ENCODE measurements at regions not wholly inside any gene's neighbourhood (a gene's known extent, or its start where the extent isn't known, plus 50 kb on each side); places are given as distances from the start of the nearest gene placed in this dataset.

DNA sequence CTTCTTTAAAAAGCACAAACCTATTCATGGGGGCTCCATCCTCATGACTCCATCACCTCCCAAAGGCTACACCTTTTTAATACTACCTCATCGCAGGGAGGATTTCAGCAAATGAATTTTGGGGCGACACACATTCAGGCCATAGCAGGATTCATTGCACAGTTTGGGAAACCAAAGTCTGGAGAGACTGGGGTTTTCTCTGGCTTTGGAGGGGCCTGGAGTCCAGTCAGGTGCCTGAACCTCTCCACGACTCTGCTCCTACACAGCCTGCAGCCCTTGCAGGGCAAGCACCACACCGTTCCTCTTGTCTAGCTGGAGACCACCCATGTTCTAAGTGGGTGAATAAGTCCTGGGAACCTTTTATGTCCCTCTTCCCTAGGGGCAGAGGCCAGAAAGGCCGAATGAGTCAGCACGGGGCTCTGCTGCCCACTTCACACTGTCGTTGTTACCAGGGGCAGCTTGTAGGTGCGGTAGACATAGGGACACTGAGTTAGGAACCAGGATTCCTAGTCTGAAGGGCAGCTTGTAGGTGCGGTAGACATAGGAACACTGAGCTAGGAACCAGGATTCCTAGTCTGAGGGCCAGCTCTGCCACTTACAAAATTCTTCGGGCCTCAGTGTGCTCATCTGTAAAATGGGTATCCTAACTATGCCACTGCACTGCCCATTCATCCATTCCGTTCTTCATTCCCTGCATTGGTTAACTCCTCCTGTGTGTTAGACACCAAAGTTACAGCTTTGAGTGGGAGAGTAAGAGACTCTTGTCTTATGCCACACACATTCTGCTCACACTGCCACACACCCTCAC, 251.7 kb upstream of the B3GAT1 start:
- DNase-seq (ENCODE audit: low read depth), result no peak
- H3K4me3 ChIP-seq (ENCODE audit: low read depth, low read length), result no peak overlapping the region
- TF ChIP-seq POLR2A (IDR thresholded peaks at IDR 0.05; ENCODE audit: extremely low read depth, insufficient read length) (no peak), MYC (IDR thresholded peaks at IDR 0.05; ENCODE audit: low read depth, low read length) (no peak)
- TF ChIP-seq, protein P1, sequence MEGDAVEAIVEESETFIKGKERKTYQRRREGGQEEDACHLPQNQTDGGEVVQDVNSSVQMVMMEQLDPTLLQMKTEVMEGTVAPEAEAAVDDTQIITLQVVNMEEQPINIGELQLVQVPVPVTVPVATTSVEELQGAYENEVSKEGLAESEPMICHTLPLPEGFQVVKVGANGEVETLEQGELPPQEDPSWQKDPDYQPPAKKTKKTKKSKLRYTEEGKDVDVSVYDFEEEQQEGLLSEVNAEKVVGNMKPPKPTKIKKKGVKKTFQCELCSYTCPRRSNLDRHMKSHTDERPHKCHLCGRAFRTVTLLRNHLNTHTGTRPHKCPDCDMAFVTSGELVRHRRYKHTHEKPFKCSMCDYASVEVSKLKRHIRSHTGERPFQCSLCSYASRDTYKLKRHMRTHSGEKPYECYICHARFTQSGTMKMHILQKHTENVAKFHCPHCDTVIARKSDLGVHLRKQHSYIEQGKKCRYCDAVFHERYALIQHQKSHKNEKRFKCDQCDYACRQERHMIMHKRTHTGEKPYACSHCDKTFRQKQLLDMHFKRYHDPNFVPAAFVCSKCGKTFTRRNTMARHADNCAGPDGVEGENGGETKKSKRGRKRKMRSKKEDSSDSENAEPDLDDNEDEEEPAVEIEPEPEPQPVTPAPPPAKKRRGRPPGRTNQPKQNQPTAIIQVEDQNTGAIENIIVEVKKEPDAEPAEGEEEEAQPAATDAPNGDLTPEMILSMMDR (IDR thresholded peaks at IDR 0.05; ENCODE audit: low read depth, low read length), result no peak
- TF ChIP-seq, protein P2, sequence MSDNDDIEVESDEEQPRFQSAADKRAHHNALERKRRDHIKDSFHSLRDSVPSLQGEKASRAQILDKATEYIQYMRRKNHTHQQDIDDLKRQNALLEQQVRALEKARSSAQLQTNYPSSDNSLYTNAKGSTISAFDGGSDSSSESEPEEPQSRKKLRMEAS (IDR thresholded peaks at IDR 0.05; ENCODE audit: low read depth, low read length), result no peak

DNA sequence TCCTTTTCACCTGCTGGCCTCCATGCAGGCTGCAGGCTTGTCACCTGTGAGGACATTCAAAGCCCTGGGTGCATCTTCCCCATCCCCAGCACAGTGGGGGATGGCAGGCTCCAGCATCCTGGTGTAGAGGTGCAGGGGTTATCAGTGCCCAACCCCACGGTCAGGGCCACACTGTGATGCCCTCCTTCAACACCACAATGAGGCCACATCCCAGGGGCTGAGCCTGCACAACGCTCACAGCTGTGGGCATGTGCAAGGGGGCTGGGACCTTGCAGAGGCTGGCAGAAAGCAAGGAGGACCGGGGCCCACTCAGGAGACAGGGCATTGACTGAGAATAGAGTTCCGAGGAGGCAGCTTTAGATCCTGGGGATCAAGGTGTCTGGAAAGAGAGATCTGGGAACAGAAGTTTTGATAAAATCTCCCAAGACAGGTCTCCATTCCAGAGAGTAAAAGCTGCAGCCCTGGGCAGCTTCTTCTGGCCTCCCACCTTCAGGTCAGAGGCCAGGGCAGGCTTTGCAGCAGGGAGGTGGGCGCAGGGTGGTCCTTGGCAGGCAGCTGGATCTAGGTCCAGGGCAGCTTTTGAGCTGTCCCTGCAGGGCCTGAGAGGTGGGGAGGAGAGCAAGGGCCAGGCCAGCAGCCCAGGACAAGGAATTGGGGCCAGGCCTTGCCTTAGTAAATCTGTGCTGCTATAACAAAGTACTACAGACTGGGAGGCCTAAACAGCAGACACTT, 250.8 kb upstream of the B3GAT1 start:
- no peak for DNase-seq (ENCODE audit: low read depth)
- H3K4me3 ChIP-seq (ENCODE audit: low read depth, low read length), result no peak overlapping the region
- TF ChIP-seq POLR2A (IDR thresholded peaks at IDR 0.05; ENCODE audit: extremely low read depth, insufficient read length) (no peak), MYC (IDR thresholded peaks at IDR 0.05; ENCODE audit: low read depth, low read length) (no peak)
- TF ChIP-seq, protein P1 (IDR thresholded peaks at IDR 0.05; ENCODE audit: low read depth, low read length), result no peak
- TF ChIP-seq, protein P2 (IDR thresholded peaks at IDR 0.05; ENCODE audit: low read depth, low read length), result no peak

GRCh38 chr11:134661660-134662059, 249.6 kb upstream of the B3GAT1 start:
- no peak for DNase-seq (ENCODE audit: low read depth)
- no peak overlapping the region for H3K4me3 ChIP-seq (ENCODE audit: low read depth, low read length)
- TF ChIP-seq, protein P2 (IDR thresholded peaks at IDR 0.05; ENCODE audit: low read depth, low read length), result no peak
- TF ChIP-seq, protein P1 (IDR thresholded peaks at IDR 0.05; ENCODE audit: low read depth, low read length), result no peak
- no peak for TF ChIP-seq MYC (IDR thresholded peaks at IDR 0.05; ENCODE audit: low read depth, low read length)
- no peak for TF ChIP-seq POLR2A (IDR thresholded peaks at IDR 0.05; ENCODE audit: extremely low read depth, insufficient read length)

DNA sequence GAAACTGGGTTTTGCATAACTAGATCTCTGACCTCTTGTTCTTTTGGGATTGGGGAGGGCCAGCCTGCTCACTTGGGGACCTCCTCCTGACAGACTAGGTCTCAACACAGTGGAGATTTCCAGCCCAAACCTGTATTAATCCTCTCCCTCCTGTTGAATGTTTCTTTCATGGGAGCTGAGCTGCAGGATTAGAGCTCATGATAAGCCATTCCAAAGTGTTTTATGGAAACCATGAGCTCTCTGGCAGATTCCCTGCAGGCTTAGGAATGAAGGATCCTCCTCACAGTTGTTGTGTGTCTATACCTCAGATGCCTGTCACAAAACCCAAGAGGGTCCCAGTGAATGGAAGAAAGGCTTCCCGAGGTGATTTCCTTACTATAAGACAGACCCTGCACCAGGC, 248.4 kb upstream of the B3GAT1 start:
- no peak for DNase-seq (ENCODE audit: low read depth)
- TF ChIP-seq, protein P2 (IDR thresholded peaks at IDR 0.05; ENCODE audit: low read depth, low read length), result no peak
- H3K4me3 ChIP-seq (ENCODE audit: low read depth, low read length), result no peak overlapping the region

GRCh38 chr11:134659882-134660281, 247.8 kb upstream of the B3GAT1 start:
- H3K4me3 ChIP-seq (ENCODE audit: low read depth, low read length), result no peak overlapping the region
- TF ChIP-seq MYC (IDR thresholded peaks at IDR 0.05; ENCODE audit: low read depth, low read length), result no peak
- TF ChIP-seq, protein P1 (IDR thresholded peaks at IDR 0.05; ENCODE audit: low read depth, low read length), result no peak
- TF ChIP-seq, protein P2 (IDR thresholded peaks at IDR 0.05; ENCODE audit: low read depth, low read length), result no peak
- no peak for TF ChIP-seq POLR2A (IDR thresholded peaks at IDR 0.05; ENCODE audit: extremely low read depth, insufficient read length)
- DNase-seq (ENCODE audit: low read depth), result no peak

All from NB4 (cell line).